ENCODE measurements at regions not wholly inside any gene's neighbourhood (a gene's known extent, or its start where the extent isn't known, plus 50 kb on each side); places are given as distances from the start of the nearest gene placed in this dataset.

DNA sequence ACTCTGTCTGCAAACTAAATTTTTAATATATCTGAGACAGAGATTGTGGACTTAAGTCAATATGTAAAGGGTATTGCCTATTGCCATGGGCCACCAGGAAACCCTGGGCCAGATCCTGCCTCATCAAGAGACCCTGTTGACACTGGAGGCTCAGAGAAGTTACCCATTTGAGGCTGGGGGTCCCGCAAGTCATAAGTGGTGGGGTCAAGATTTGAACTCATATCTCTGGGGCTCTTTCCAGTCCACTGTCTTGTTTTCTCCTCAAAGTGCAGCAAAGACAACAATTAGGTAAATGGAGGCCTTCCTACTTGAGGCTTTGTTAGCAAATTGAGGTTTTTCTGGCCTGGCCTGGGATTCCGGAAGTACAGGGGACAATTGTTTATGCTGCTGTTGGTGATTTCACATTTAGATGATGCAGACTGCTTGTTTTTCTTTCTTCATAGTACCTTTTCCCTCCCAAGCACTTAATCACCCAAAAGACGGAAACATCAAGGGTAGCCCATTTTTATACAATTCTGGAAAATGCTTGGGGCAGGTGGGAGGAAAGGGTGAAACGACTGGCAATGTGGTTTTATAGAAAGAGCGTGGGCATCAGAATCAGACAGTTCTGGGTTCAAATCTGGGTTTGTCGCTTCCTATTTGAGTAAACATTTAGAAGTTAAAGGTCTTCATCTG is 160.0 kb downstream of the SMIM20 start:
- DNase-seq (no peak), ATAC-seq (no peak)
- Histone ChIP-seq H3K27ac (ENCODE audit: low read length) (no peak overlapping the region), H3K4me3 (ENCODE audit: low read length) (no peak overlapping the region), H3K9me3 (ENCODE audit: control insufficient read depth, low read length) (no peaks in the 10 kb centered on the region), H3K27me3 (ENCODE audit: control insufficient read depth, insufficient read depth) (no peaks in the 10 kb centered on the region), H3K4me1 (ENCODE audit: control insufficient read depth, insufficient read depth, low read length) (no peaks in the 10 kb centered on the region)
- 89% methylated on average over 6 of the region's 6 CpGs for whole genome bisulfite sequencing
- intact Hi-C loops (cut with DNase I), result no loop called here

DNA sequence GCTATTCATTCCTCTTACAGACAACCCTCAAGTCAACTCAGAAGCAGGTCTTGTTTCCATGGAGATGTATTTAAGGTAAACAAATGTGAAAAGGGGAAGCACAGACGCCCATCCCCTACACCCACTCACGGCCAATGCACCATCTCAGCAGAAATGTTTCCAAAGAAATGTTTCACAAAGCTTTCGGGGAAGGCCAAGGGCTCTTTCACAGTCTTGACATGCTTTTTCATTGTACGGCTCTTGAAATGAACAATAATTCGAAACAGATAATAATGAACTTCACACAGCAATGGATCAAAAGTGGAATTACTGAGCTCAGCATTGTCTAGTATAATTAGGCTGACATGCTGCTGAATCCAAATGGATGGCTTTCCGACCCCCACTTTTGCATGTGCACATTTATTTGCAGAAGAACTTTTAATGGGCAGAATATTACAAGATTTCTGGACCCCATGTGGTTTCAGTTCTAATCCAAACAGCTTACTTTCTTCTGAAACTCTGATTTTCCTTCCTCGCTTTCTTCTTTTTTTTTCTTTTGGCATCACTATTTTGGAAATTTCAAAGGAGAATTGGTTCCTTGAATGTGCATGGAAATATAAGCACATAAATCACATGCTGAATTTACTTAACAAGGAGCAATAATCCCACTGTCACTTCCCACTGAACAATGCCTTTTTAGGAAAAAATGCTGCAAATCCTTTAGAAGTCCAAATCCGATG is 160.9 kb downstream of the SMIM20 start:
- intact Hi-C loops (cut with DNase I), result no loop called here
- Histone ChIP-seq H3K9me3 (ENCODE audit: control insufficient read depth, low read length) (no peaks in the 10 kb centered on the region), H3K4me3 (ENCODE audit: low read length) (no peak overlapping the region), H3K27me3 (ENCODE audit: control insufficient read depth, insufficient read depth) (no peaks in the 10 kb centered on the region), H3K4me1 (ENCODE audit: control insufficient read depth, insufficient read depth, low read length) (no peaks in the 10 kb centered on the region), H3K27ac (ENCODE audit: low read length) (no peak overlapping the region)
- DNase-seq (peak in 1 of 3 donors; percentile 28), ATAC-seq (peak; percentile 49 to 54)
- WGBS, result 65% methylated on average over 8 of the region's 8 CpGs

DNA sequence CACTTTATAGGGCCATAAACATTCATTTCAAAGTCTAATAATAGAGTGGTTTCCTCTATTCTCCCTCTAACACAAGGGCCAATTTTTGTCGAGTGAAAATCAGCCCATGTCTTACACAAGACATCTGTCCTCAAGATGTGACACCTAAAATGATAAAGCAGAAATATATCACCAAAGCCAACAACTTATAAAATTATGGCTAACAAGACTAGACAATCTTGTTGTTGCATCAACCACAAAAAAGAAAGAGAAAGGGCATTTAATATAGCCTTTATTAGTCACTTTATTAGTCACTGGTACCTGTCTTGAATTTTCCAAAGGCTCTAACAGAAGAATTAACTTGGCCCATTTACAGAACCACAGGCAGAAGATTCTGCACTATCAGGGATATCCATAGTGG is 161.6 kb downstream of the SMIM20 start:
- no peaks in the 10 kb centered on the region for H3K4me1 ChIP-seq (ENCODE audit: control insufficient read depth, insufficient read depth, low read length)
- no peaks in the 10 kb centered on the region for H3K9me3 ChIP-seq (ENCODE audit: control insufficient read depth, low read length)
- no peak overlapping the region for H3K4me3 ChIP-seq (ENCODE audit: low read length)
- H3K27me3 ChIP-seq (ENCODE audit: control insufficient read depth, insufficient read depth), result no peaks in the 10 kb centered on the region
- ATAC-seq (no peak), DNase-seq (no peak)
- no peak overlapping the region for H3K27ac ChIP-seq (ENCODE audit: low read length)
- WGBS, result 43% methylated on average over 1 of the region's 1 CpG
- intact Hi-C loops (cut with DNase I), result no loop called here

DNA sequence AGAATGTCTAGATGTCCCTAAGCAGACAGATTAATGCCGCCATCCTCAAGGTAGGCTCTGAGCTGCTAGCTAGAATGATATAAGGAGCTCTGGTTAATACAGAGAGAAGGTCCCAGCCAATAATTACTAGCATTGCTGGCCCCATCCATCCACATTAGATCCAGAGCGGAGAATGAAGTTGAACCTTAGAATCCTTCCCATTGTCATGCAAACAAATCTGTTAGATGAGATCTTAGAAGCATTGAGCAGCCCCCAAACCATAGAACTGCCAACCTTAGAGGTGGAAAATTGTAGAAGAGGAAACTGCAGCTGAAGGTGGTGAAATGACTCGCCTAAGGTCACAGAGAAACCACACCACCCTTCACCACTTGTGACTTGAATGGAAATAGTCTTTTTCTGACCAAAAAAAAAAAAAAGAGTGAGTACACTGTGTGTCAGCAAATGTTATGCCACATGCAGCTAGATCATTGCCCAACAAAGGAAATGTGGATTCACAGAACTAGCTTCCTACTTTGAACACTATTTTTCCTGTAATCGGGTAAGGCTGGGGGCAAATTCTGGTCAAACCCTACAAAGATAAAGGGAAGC is 162.1 kb downstream of the SMIM20 start:
- Histone ChIP-seq H3K4me1 (ENCODE audit: control insufficient read depth, insufficient read depth, low read length) (no peaks in the 10 kb centered on the region), H3K27ac (ENCODE audit: low read length) (no peak overlapping the region), H3K9me3 (ENCODE audit: control insufficient read depth, low read length) (no peaks in the 10 kb centered on the region), H3K27me3 (ENCODE audit: control insufficient read depth, insufficient read depth) (no peaks in the 10 kb centered on the region), H3K4me3 (ENCODE audit: low read length) (no peak overlapping the region)
- WGBS, result 88% methylated on average over 4 of the region's 4 CpGs
- ATAC-seq (peak; percentile 55 to 66), DNase-seq (no peak)
- intact Hi-C loops (cut with DNase I), result no loop called here

DNA sequence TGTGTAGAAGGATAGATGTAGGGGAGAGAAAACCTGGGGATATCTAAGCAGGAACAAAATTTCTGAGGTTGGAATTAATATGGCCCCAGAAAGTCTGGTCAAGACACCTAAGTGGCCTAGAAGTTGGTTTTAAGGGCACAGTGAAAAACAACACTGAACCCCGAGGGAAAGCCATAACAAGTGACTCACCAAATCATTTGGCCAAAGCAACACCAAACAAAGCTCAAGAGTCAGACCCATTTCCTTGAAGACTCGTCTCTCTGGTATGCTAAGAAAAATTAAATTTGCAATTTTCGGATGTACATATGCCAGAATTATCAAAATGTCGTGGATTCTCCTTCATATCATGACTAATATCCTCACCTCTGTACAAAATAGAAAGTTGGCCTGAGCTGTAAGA is 162.9 kb downstream of the SMIM20 start:
- DNase-seq (no peak), ATAC-seq (no peak)
- H3K4me3 ChIP-seq (ENCODE audit: low read length), result no peak overlapping the region
- H3K9me3 ChIP-seq (ENCODE audit: control insufficient read depth, low read length), result no peaks in the 10 kb centered on the region
- no peaks in the 10 kb centered on the region for H3K4me1 ChIP-seq (ENCODE audit: control insufficient read depth, insufficient read depth, low read length)
- H3K27me3 ChIP-seq (ENCODE audit: control insufficient read depth, insufficient read depth), result no peaks in the 10 kb centered on the region
- 73% methylated on average over 4 of the region's 4 CpGs for WGBS
- intact Hi-C loops (cut with DNase I), result no loop called here
- no peak overlapping the region for H3K27ac ChIP-seq (ENCODE audit: low read length)

DNA sequence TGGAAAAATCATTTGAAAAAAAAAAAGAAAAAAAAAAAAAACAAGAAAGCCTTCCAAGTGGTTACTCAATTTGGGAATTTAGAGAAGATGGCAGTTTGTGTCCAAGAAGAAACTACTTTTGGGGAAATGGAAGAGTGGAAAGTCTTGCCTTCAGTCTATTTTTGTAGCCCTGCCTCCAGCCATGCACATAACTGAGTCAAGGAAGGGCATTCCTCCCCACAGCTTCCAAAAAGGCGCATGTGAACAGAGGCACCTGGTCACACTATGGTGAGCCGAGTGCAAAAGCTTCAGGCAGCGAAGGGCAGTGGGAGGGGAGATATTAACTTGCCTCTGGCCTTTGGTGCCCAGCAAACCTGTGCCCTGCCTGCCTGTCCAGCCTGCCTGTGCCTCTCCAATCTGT is 163.7 kb downstream of the SMIM20 start:
- Histone ChIP-seq H3K9me3 (ENCODE audit: control insufficient read depth, low read length) (no peaks in the 10 kb centered on the region), H3K4me1 (ENCODE audit: control insufficient read depth, insufficient read depth, low read length) (no peaks in the 10 kb centered on the region), H3K27ac (ENCODE audit: low read length) (peak overlapping the region; percentile 12), H3K27me3 (ENCODE audit: control insufficient read depth, insufficient read depth) (no peaks in the 10 kb centered on the region), H3K4me3 (ENCODE audit: low read length) (no peak overlapping the region)
- intact Hi-C loops (cut with DNase I), result no loop called here
- DNase-seq (no peak), ATAC-seq (no peak)
- WGBS, result 84% methylated on average over 3 of the region's 3 CpGs

DNA sequence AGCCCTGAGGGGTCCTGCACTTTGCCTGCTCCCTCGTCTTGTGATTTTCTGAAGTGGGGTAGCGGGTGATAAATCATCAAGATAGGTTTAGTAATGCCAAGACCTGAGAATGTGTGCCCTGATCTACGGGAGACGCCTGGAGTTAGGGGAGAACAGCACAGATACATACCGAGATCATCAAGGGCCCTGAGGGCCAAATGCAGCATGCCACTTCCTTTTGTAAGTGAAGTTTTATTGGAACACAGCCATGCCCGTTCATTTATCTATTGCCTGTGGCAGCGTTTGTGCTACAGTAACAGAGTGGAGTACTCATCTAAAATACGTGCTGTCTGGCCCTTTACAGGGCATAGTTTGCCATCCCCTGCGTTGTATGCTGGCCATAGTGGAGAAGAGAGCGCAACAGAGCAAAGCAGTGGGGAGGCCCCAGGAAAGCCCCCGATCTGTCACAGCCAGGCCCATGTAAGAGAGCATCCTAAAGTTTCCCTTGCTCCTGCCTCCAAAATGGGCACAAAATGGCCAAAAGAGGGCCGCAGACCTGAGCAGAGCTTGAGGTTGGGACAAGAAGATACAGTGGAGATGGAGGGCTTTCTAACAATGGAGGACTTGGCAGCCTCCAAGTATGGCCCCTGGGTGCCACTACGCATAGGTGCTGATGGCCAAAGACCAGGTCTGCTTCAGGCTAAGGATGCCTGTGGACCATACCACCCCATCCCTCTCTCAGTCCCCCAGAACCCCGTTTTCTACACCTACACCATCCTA is 167.0 kb downstream of the SMIM20 start:
- Histone ChIP-seq H3K4me3 (ENCODE audit: low read length) (no peak overlapping the region), H3K4me1 (ENCODE audit: control insufficient read depth, insufficient read depth, low read length) (no peaks in the 10 kb centered on the region), H3K27ac (ENCODE audit: low read length) (no peak overlapping the region), H3K9me3 (ENCODE audit: control insufficient read depth, low read length) (no peaks in the 10 kb centered on the region), H3K27me3 (ENCODE audit: control insufficient read depth, insufficient read depth) (no peaks in the 10 kb centered on the region)
- DNase-seq (no peak), ATAC-seq (no peak)
- 77% methylated on average over 14 of the region's 14 CpGs for WGBS
- intact Hi-C loops (cut with DNase I), result loop anchor here in 2 of 4 donors (5.0 to 10.0 kb wide), 3 partner anchors 244 to 331 kb away; partner anchors contain the start of gene RBPJ (in 2 of the 2)

DNA sequence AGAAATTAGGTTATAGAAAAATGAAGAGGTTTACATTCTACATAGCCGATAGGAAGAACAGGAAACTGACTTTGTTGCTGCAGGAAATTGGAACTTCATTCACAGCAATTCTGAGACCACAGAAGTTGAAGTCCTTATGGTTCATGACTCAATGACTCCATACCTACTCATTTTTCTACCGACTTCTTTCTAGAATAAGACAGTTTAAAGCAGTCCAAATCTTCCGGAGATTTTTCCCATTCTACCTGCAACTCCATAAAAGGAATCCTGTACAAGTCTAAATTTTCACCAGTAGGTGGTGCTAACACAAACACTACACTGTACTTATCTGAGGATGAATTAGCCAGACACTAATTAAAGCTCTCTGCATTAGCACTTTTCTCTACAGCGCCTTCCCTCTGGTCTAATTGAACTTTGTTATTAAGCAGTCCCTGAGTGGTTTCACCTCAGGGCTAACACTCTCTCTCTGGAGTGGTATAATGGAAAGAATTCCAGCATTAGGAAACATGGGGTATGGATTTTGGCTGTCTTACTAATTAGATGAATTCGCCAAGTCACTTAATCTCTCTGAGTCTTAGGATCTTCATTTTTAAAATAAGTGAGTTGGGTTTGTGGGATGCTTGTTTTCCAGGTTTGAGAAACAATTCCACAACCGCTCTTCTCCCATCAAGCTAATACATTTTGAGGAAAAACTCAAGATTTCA is 167.9 kb downstream of the SMIM20 start:
- Histone ChIP-seq H3K4me3 (ENCODE audit: low read length) (no peak overlapping the region), H3K4me1 (ENCODE audit: control insufficient read depth, insufficient read depth, low read length) (peaks cover 4% of the 10 kb centered on the region), H3K27ac (ENCODE audit: low read length) (no peak overlapping the region), H3K9me3 (ENCODE audit: control insufficient read depth, low read length) (no peaks in the 10 kb centered on the region), H3K27me3 (ENCODE audit: control insufficient read depth, insufficient read depth) (no peaks in the 10 kb centered on the region)
- WGBS, result 51% methylated on average over 6 of the region's 6 CpGs
- intact Hi-C loops (cut with DNase I), result loop anchor here in 2 of 4 donors (5.0 to 10.0 kb wide), 3 partner anchors 243 to 330 kb away; partner anchors contain the start of gene RBPJ (in 2 of the 2)
- no peak for DNase-seq
- ATAC-seq, result peak; percentile 49 to 77

DNA sequence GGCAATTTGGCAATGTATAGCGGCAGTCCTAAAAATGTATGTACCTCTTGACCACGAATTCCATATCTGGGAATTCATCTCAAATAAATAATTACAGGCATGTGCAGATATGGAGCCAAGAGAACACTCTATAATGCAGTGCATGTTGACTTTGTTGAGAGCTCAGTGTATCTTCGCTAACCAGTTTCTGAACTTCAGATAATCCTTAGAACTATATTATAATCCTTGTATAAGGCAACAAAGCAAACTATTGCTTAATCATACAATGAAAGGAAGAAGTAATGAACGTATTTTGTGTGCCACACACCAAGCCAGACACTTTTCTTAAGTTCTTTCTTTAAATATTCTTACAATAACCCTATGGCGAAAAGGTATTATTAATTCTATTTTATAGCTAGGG is 168.5 kb downstream of the SMIM20 start:
- no peaks in the 10 kb centered on the region for H3K9me3 ChIP-seq (ENCODE audit: control insufficient read depth, low read length)
- no peaks in the 10 kb centered on the region for H3K27me3 ChIP-seq (ENCODE audit: control insufficient read depth, insufficient read depth)

DNA sequence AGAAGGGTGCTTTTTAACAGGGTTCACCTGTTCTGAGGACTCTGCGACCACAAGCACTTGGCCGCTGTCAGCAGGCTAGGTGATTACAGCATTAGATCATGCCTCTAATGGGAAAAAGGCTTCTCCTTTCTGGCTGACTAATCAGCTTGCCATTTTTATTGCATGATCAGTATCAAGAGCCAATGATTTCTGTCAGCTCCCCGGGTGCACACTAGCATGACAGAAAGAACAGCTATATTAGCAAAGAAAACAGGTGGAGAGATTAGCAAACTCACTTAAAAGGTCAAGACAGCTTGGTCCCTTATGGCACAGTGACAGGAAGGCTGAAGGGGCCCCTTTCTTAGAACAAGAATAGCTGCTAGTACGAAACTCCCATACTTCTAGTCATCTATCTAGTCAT is 170.0 kb downstream of the SMIM20 start:
- Histone ChIP-seq H3K27me3 (ENCODE audit: control insufficient read depth, insufficient read depth) (no peaks in the 10 kb centered on the region), H3K4me1 (ENCODE audit: control insufficient read depth, insufficient read depth, low read length) (peaks cover 7% of the 10 kb centered on the region), H3K9me3 (ENCODE audit: control insufficient read depth, low read length) (no peaks in the 10 kb centered on the region), H3K4me3 (ENCODE audit: low read length) (no peak overlapping the region), H3K27ac (ENCODE audit: low read length) (no peak overlapping the region)
- intact Hi-C loops (cut with DNase I), result loop anchor here in 2 of 4 donors (5.0 to 10.0 kb wide), 3 partner anchors 241 to 328 kb away; partner anchors contain the start of gene RBPJ (in 2 of the 2)
- ATAC-seq (no peak), DNase-seq (no peak)
- 62% methylated on average over 4 of the region's 4 CpGs for WGBS

More for the DNA sequence above, 168.5 kb downstream of the SMIM20 start:
- Histone ChIP-seq H3K27ac (ENCODE audit: low read length) (no peak overlapping the region), H3K4me1 (ENCODE audit: control insufficient read depth, insufficient read depth, low read length) (peaks cover 4% of the 10 kb centered on the region), H3K4me3 (ENCODE audit: low read length) (no peak overlapping the region)
- DNase-seq (no peak), ATAC-seq (no peak)
- 73% methylated on average over 5 of the region's 5 CpGs for WGBS
- intact Hi-C loops (cut with DNase I), result loop anchor here in 2 of 4 donors (5.0 to 10.0 kb wide), 3 partner anchors 242 to 330 kb away; partner anchors contain the start of gene RBPJ (in 2 of the 2)
